HEK293 (cell line): ENCODE measurements at regions not wholly inside any gene's neighbourhood (a gene's known extent, or its start where the extent isn't known, plus 50 kb on each side); places are given as distances from the start of the nearest gene placed in this dataset.

ENCODE experiments used
- CTCF ChIA-PET: fragments of 350-600 bp; formaldehyde crosslinking; extraction: SDS; loops from one replicate; lab custom pipeline; 2021; ENCODE audit warnings: antibody characterized with exemption; lab: Yijun Ruan, JAX
- POLR2A ChIA-PET: fragments of 300-600 bp; formaldehyde crosslinking; extraction: SDS; loops from one replicate; lab custom pipeline; 2020; ENCODE audit warnings: antibody characterized with exemption, inconsistent platforms; lab: Yijun Ruan, JAX
- H3K27ac ChIP-seq: fragments of 200-500 bp; sonication (Bioruptor generic); 2 replicates; pipeline ENCODE4 v1.5.1; 2014; ENCODE audit warnings: low read depth, low read length, control low read depth, inconsistent platforms; ENCODE audit errors: extremely low read depth
- H3K36me3 ChIP-seq, 2 experiments: fragments of 200-500 bp in 1 of 2; sonication (Bioruptor generic) in 1 of 2; 1 replicate in 1 of 2; 2 replicates in 1 of 2; pipeline ENCODE4 v1.5.1; 2014 to 2017; ENCODE audit warnings: inconsistent platforms in 2 of 2, low read length in 2 of 2; ENCODE audit not compliant: control insufficient read depth in 2 of 2, insufficient read depth in 1 of 2
- H3K4me1 ChIP-seq: fragments of 200-500 bp; sonication (Bioruptor generic); 2 replicates; pipeline ENCODE4 v1.5.1; 2014; ENCODE audit warnings: mild to moderate bottlenecking, low read length, inconsistent platforms; ENCODE audit not compliant: control insufficient read depth, insufficient read depth
- H3K4me3 ChIP-seq: 2 replicates; pipeline ENCODE4 v1.5.1; 2011; ENCODE audit warnings: low read depth, mild to moderate bottlenecking, control low read depth, low read length, moderate library complexity
- H3K9me3 ChIP-seq: fragments of 200-500 bp; sonication (Bioruptor generic); 2 replicates; pipeline ENCODE4 v1.5.1; 2014; ENCODE audit warnings: low read depth, low read length, inconsistent platforms; ENCODE audit not compliant: control insufficient read depth, insufficient read depth
- ATF2 ChIP-seq: fragments of 450-650 bp; formaldehyde crosslinking; IDR thresholded peaks from 2 replicates; pipeline ENCODE4 v1.5.1; 2016; ENCODE audit warnings: missing biosample characterization, missing genetic modification characterization, low read depth
- CTCF ChIP-seq: fragments of 450-650 bp; formaldehyde crosslinking; IDR thresholded peaks from 2 replicates; pipeline ENCODE4 v1.5.1; 2016; ENCODE audit warnings: missing biosample characterization, missing genetic modification characterization
- FEZF1 ChIP-seq: fragments of 450-650 bp; formaldehyde crosslinking; IDR thresholded peaks from 2 replicates; pipeline ENCODE4 v1.5.1; 2016; ENCODE audit warnings: missing biosample characterization, missing genetic modification characterization
- GLIS1 ChIP-seq: fragments of 450-650 bp; formaldehyde crosslinking; IDR thresholded peaks from 2 replicates; pipeline ENCODE4 v1.5.1; 2016; ENCODE audit warnings: missing biosample characterization, missing genetic modification characterization
- INSM2 ChIP-seq: fragments of 450-650 bp; formaldehyde crosslinking; IDR thresholded peaks from 2 replicates; pipeline ENCODE4 v1.5.1; 2016; ENCODE audit warnings: missing biosample characterization, missing genetic modification characterization
- SCRT1 ChIP-seq: fragments of 450-650 bp; formaldehyde crosslinking; IDR thresholded peaks from 2 replicates; pipeline ENCODE4 v1.5.1; 2016; ENCODE audit warnings: missing biosample characterization, missing genetic modification characterization, borderline replicate concordance
- SETDB1 ChIP-seq: IDR thresholded peaks from one replicate; pipeline ENCODE4 v1.6.1; 2017; ENCODE audit warnings: mild to moderate bottlenecking, low read length, moderate library complexity, mixed read lengths; ENCODE audit not compliant: insufficient read length
- TRIM28 ChIP-seq: IDR thresholded peaks from 2 replicates; pipeline ENCODE4 v1.6.1; 2011; ENCODE audit warnings: low read length, control low read depth, borderline replicate concordance
- ZBTB17 ChIP-seq: fragments of 450-650 bp; formaldehyde crosslinking; IDR thresholded peaks from 2 replicates; pipeline ENCODE4 v1.5.1; 2016; ENCODE audit warnings: missing biosample characterization, missing genetic modification characterization
- ZBTB20 ChIP-seq: fragments of 450-650 bp; formaldehyde crosslinking; IDR thresholded peaks from 2 replicates; pipeline ENCODE4 v1.5.1; 2016; ENCODE audit warnings: missing biosample characterization, missing genetic modification characterization
- ZNF175 ChIP-seq: fragments of 450-650 bp; formaldehyde crosslinking; IDR thresholded peaks from 2 replicates; pipeline ENCODE4 v1.5.1; 2016; ENCODE audit warnings: missing biosample characterization, missing genetic modification characterization
- ZNF202 ChIP-seq: fragments of 450-650 bp; formaldehyde crosslinking; IDR thresholded peaks from 2 replicates; pipeline ENCODE4 v1.5.1; 2016; ENCODE audit warnings: missing biosample characterization, missing genetic modification characterization, borderline replicate concordance
- ZNF214 ChIP-seq: fragments of 450-650 bp; formaldehyde crosslinking; IDR thresholded peaks from 2 replicates; pipeline ENCODE4 v1.5.1; 2017; ENCODE audit warnings: missing biosample characterization, mild to moderate bottlenecking, missing genetic modification characterization, borderline replicate concordance
- ZNF221 ChIP-seq: fragments of 450-650 bp; formaldehyde crosslinking; IDR thresholded peaks from 2 replicates; pipeline ENCODE4 v1.5.1; 2017; ENCODE audit warnings: missing biosample characterization, missing genetic modification characterization, borderline replicate concordance
- ZNF223 ChIP-seq: fragments of 450-650 bp; formaldehyde crosslinking; IDR thresholded peaks from 2 replicates; pipeline ENCODE4 v1.5.1; 2016; ENCODE audit warnings: missing biosample characterization, missing genetic modification characterization
- ZNF335 ChIP-seq: fragments of 450-650 bp; formaldehyde crosslinking; conservative IDR thresholded peaks from 2 replicates; pipeline ENCODE4 v1.5.1; 2016; ENCODE audit warnings: missing biosample characterization, missing genetic modification characterization
- ZNF585B ChIP-seq: fragments of 450-650 bp; formaldehyde crosslinking; IDR thresholded peaks from 2 replicates; pipeline ENCODE4 v1.5.1; 2016; ENCODE audit warnings: missing biosample characterization, missing genetic modification characterization
- ZNF624 ChIP-seq: fragments of 450-650 bp; formaldehyde crosslinking; IDR thresholded peaks from 2 replicates; pipeline ENCODE4 v1.5.1; 2017; ENCODE audit warnings: missing biosample characterization, missing genetic modification characterization
- ZNF626 ChIP-seq: fragments of 450-650 bp; sonication (Bioruptor Pico); formaldehyde crosslinking; IDR thresholded peaks from 2 replicates; pipeline ENCODE4 v1.5.1; 2018; ENCODE audit warnings: missing biosample characterization, missing genetic modification characterization, inconsistent platforms
- ZNF654 ChIP-seq: fragments of 450-650 bp; formaldehyde crosslinking; IDR thresholded peaks from 2 replicates; pipeline ENCODE4 v1.5.1; 2016; ENCODE audit warnings: low read depth, missing biosample characterization, missing genetic modification characterization
- ZSCAN4 ChIP-seq: fragments of 450-650 bp; formaldehyde crosslinking; IDR thresholded peaks from 2 replicates; pipeline ENCODE4 v1.5.1; 2017; ENCODE audit warnings: missing biosample characterization, missing genetic modification characterization
- ZSCAN5A ChIP-seq: fragments of 450-650 bp; formaldehyde crosslinking; IDR thresholded peaks from 2 replicates; pipeline ENCODE4 v1.5.1; 2016; ENCODE audit warnings: missing biosample characterization, missing genetic modification characterization

GRCh38 chr6:137588472-137588871 lies 94.3 kb upstream of the OLIG3 start (continued):
- no peak for TF ChIP-seq ZNF214 (tag by site-specific recombination)
- no peak for TF ChIP-seq ZBTB20 (tag by site-specific recombination)
- TF ChIP-seq ZNF202 = no peak
- TF ChIP-seq ZNF585B (tag by site-specific recombination) = no peak

GRCh38 chr6:137589067-137589848 lies 95.1 kb upstream of the OLIG3 start:
- ChIA-PET CTCF (interaction anchor here (0.5 to 3.2 kb wide), 42 partner anchors 10 to 1399 kb away, joined by 3 to 16 read pairs (median 3); no protein-coding TSS in a partner anchor), POLR2A (no interaction called here)
- H3K9me3 ChIP-seq = no peaks in the 10 kb centered on the region
- TF ChIP-seq ZNF654 (tag by site-specific recombination) = peak; percentile 22; the same call in 1 of the 2 replicates
- peak; percentile 59; the same call in 1 of the 2 replicates for TF ChIP-seq ATF2 (tag by site-specific recombination)
- TF ChIP-seq FEZF1 (tag by site-specific recombination) = no peak
- TF ChIP-seq CTCF (tag by site-specific recombination) = 0 out of 2 replicates have a peak, but pooled peaks have one; percentile 19
- no peak overlapping the region for H3K4me3 ChIP-seq
- no peaks in the 10 kb centered on the region for H3K36me3 ChIP-seq
- H3K27ac ChIP-seq = no peak overlapping the region
- H3K4me1 ChIP-seq = no peaks in the 10 kb centered on the region

GRCh38 chr6:137590684-137591083 lies 96.5 kb upstream of the OLIG3 start:
- ChIA-PET POLR2A (no interaction called here), CTCF (interaction anchor here (0.5 to 3.2 kb wide), 13 partner anchors 11 to 1336 kb away, joined by 3 to 12 read pairs (median 4); partner anchors contain the start of gene IL20RA)
- no peaks in the 10 kb centered on the region for H3K4me1 ChIP-seq
- H3K27ac ChIP-seq = no peak overlapping the region
- no peaks in the 10 kb centered on the region for H3K36me3 ChIP-seq
- 0 out of 2 replicates have a peak, but pooled peaks have one; percentile 32 for TF ChIP-seq TRIM28
- TF ChIP-seq ZNF221 (tag by site-specific recombination) = no peak
- TF ChIP-seq SCRT1 (tag by site-specific recombination) = no peak
- 0 out of 2 replicates have a peak, but pooled peaks have one; percentile 57 for TF ChIP-seq ZNF626 (tag by site-specific recombination)
- TF ChIP-seq SETDB1 = peak; percentile 99
- H3K4me3 ChIP-seq = no peak overlapping the region
- H3K9me3 ChIP-seq = no peaks in the 10 kb centered on the region

- Histone ChIP-seq H3K27ac (no peak overlapping the region), H3K36me3 (no peaks in the 10 kb centered on the region), H3K4me3 (no peak overlapping the region), H3K9me3 (no peaks in the 10 kb centered on the region), H3K4me1 (peaks cover 9% of the 10 kb centered on the region)
- ChIA-PET CTCF (interaction anchor here (0.6 to 3.1 kb wide), 3 partner anchors 11 to 287 kb away, joined by 3 to 11 read pairs (median 4); no protein-coding TSS in a partner anchor), POLR2A (no interaction called here)
- no peak for TF ChIP-seq GLIS1
- TF ChIP-seq ZNF335 = no peak
- TF ChIP-seq ZNF175 (tag by site-specific recombination) = no peak
- TF ChIP-seq ZBTB17 (tag by site-specific recombination) = no peak
- TF ChIP-seq ZNF624 (tag by site-specific recombination) = no peak
- TF ChIP-seq ZSCAN4 (tag by site-specific recombination) = no peak
- no peak for TF ChIP-seq INSM2 (tag by site-specific recombination)
- no peak for TF ChIP-seq ZSCAN5A (tag by site-specific recombination)
- no peak for TF ChIP-seq ZNF223 (tag by site-specific recombination)
Observed at GRCh38 chr6:137601471-137601870, 107.3 kb upstream of the OLIG3 start.
